ENCODE measurements at regions not wholly inside any gene's neighbourhood (a gene's known extent, or its start where the extent isn't known, plus 50 kb on each side); places are given as distances from the start of the nearest gene placed in this dataset.

- TF ChIP-seq CTCF (IDR thresholded peaks at IDR 0.05; ENCODE audit: extremely low read depth in 1 of 2, insufficient read depth in 1 of 2, low read depth in 1 of 2, low read length in 2 of 2) (no peak), EZH2 (IDR thresholded peaks at IDR 0.05; ENCODE audit: borderline replicate concordance, low read depth, low read length, severe bottlenecking) (no peak)
These were observed 133.6 kb upstream of the ERBB4 start for GRCh38 chr2:212672186-212672585.
